Erythroblast (primary cell): ENCODE measurements at regions not wholly inside any gene's neighbourhood (a gene's known extent, or its start where the extent isn't known, plus 50 kb on each side); places are given as distances from the start of the nearest gene placed in this dataset.

Experiments
- GATA1 ChIP-seq: IDR thresholded peaks from 2 replicates; pipeline ENCODE4 v1.6.1; 2011; ENCODE audit warnings: low read depth, mild to moderate bottlenecking, control low read depth, low read length, moderate library complexity
- POLR2A ChIP-seq: IDR thresholded peaks from 2 replicates; pipeline ENCODE4 v1.6.1; 2011; ENCODE audit warnings: mild to moderate bottlenecking, low read length

- no peak for TF ChIP-seq POLR2A
- no peak for TF ChIP-seq GATA1
These were observed 391.2 kb downstream of the CBLN2 start for GRCh38 chr18:72152935-72153334.
